H9 (cell line): ENCODE measurements at regions not wholly inside any gene's neighbourhood (a gene's known extent, or its start where the extent isn't known, plus 50 kb on each side); places are given as distances from the start of the nearest gene placed in this dataset.

ENCODE experiments used
- DNase-seq: peaks from one replicate; pipeline ENCODE4 v3.0.0-alpha.2; 2017
- H2AFZ ChIP-seq: one replicate; pipeline ENCODE4 v1.6.1; 2013; ENCODE audit warnings: mild to moderate bottlenecking, low read length, control low read depth, moderate library complexity
- H2AK5ac ChIP-seq: 2 replicates; pipeline ENCODE4 v1.6.1; 2013; ENCODE audit warnings: low read length, control low read depth, mixed read lengths; ENCODE audit not compliant: insufficient read length
- H2BK120ac ChIP-seq: one replicate; pipeline ENCODE4 v1.6.1; 2013; ENCODE audit warnings: low read depth, mild to moderate bottlenecking, low read length, control low read depth, inconsistent platforms; ENCODE audit not compliant: poor library complexity, severe bottlenecking
- H2BK12ac ChIP-seq: 2 replicates; pipeline ENCODE4 v1.6.1; 2013; ENCODE audit warnings: low read length, control low read depth, mixed read lengths, low read depth; ENCODE audit not compliant: insufficient read length
- H2BK15ac ChIP-seq: 2 replicates; pipeline ENCODE4 v1.6.1; 2013; ENCODE audit warnings: low read depth, low read length, control low read depth
- H2BK20ac ChIP-seq: one replicate; pipeline ENCODE4 v1.6.1; 2013; ENCODE audit warnings: low read depth, mild to moderate bottlenecking, low read length, control low read depth, inconsistent platforms; ENCODE audit not compliant: poor library complexity, severe bottlenecking
- H2BK5ac ChIP-seq: 2 replicates; pipeline ENCODE4 v1.6.1; 2013; ENCODE audit warnings: low read length, control low read depth, mixed read lengths; ENCODE audit not compliant: insufficient read length
- H3K14ac ChIP-seq: 2 replicates; pipeline ENCODE4 v1.6.1; 2013; ENCODE audit warnings: low read length, control low read depth; ENCODE audit not compliant: insufficient read depth
- H3K18ac ChIP-seq: 2 replicates; pipeline ENCODE4 v1.6.1; 2013; ENCODE audit warnings: low read depth, mild to moderate bottlenecking, mixed read lengths, low read length, control low read depth; ENCODE audit not compliant: insufficient read length
- H3K23ac ChIP-seq: 2 replicates; pipeline ENCODE4 v1.6.1; 2013; ENCODE audit warnings: low read length, control low read depth, mixed read lengths, low read depth; ENCODE audit not compliant: insufficient read length
- H3K23me2 ChIP-seq: 2 replicates; pipeline ENCODE4 v1.6.1; 2013; ENCODE audit warnings: low read depth, mild to moderate bottlenecking, mixed read lengths, low read length, control low read depth; ENCODE audit not compliant: insufficient read length, poor library complexity, severe bottlenecking
- H3K27ac ChIP-seq: 2 replicates; pipeline ENCODE4 v1.5.1; 2013; ENCODE audit warnings: low read length, control low read depth, mixed read lengths, low read depth; ENCODE audit not compliant: insufficient read length
- H3K27me3 ChIP-seq: 2 replicates; pipeline ENCODE4 v1.6.1; 2013; ENCODE audit warnings: low read length, control low read depth, inconsistent platforms; ENCODE audit not compliant: insufficient read depth
- H3K4ac ChIP-seq: 2 replicates; pipeline ENCODE4 v1.6.1; 2013; ENCODE audit warnings: low read depth, mild to moderate bottlenecking, control low read depth, inconsistent platforms, low read length, moderate library complexity
- H3K4me1 ChIP-seq: 2 replicates; pipeline ENCODE4 v1.6.1; 2013; ENCODE audit warnings: low read length, control low read depth, inconsistent platforms; ENCODE audit not compliant: insufficient read depth
- H3K4me2 ChIP-seq: 2 replicates; pipeline ENCODE4 v1.6.1; 2013; ENCODE audit warnings: low read length, control low read depth, mixed read lengths; ENCODE audit not compliant: insufficient read length, insufficient read depth
- H3K56ac ChIP-seq: 2 replicates; pipeline ENCODE4 v1.6.1; 2013; ENCODE audit warnings: low read depth, mild to moderate bottlenecking, mixed read lengths, low read length, control low read depth; ENCODE audit not compliant: insufficient read length
- H3K79me1 ChIP-seq: 2 replicates; pipeline ENCODE4 v1.6.1; 2013; ENCODE audit warnings: low read depth, mild to moderate bottlenecking, moderate library complexity, low read length, control low read depth, inconsistent platforms; ENCODE audit not compliant: insufficient read depth, poor library complexity, severe bottlenecking
- H3K79me2 ChIP-seq: 2 replicates; pipeline ENCODE4 v1.6.1; 2013; ENCODE audit warnings: low read length, control low read depth, inconsistent platforms; ENCODE audit not compliant: insufficient read depth
- H3K9ac ChIP-seq: 2 replicates; pipeline ENCODE4 v1.6.1; 2013; ENCODE audit warnings: low read length, control low read depth, mixed read lengths; ENCODE audit not compliant: insufficient read length; ENCODE audit errors: extremely low read depth
- H3K9me3 ChIP-seq: one replicate; pipeline ENCODE4 v1.6.1; 2013; ENCODE audit warnings: low read depth, low read length, inconsistent platforms; ENCODE audit not compliant: control insufficient read depth
- H3T11ph ChIP-seq: one replicate; pipeline ENCODE4 v1.6.1; 2013; ENCODE audit warnings: mild to moderate bottlenecking, low read length, control low read depth, inconsistent platforms
- H4K20me1 ChIP-seq: one replicate; pipeline ENCODE4 v1.6.1; 2013; ENCODE audit not compliant: control insufficient read depth, insufficient read length, insufficient read depth
- H4K5ac ChIP-seq: 2 replicates; pipeline ENCODE4 v1.6.1; 2013; ENCODE audit warnings: low read depth, mild to moderate bottlenecking, mixed read lengths, low read length, control low read depth; ENCODE audit not compliant: insufficient read length
- H4K8ac ChIP-seq: replicated peaks from 2 replicates; pipeline ENCODE4 v1.6.1; 2013; ENCODE audit warnings: low read length, control low read depth, mixed read lengths, low read depth; ENCODE audit not compliant: insufficient read length
- H4K91ac ChIP-seq: 2 replicates; pipeline ENCODE4 v1.6.1; 2013; ENCODE audit warnings: low read depth, mild to moderate bottlenecking, moderate library complexity, mixed read lengths, low read length, control low read depth; ENCODE audit not compliant: insufficient read length
- H3K27ac Mint-ChIP-seq, 3 experiments: 2 replicates in 2 of 3; 3 replicates in 1 of 3; pipeline ENCODE4 v1.8.0; 2020 to 2021; ENCODE audit warnings: mixed read lengths in 3 of 3, mild to moderate bottlenecking in 1 of 3, moderate library complexity in 1 of 3
- H3K27me3 Mint-ChIP-seq: 2 replicates; pipeline ENCODE4 v1.8.0; 2021; ENCODE audit warnings: low read depth, mild to moderate bottlenecking, moderate library complexity, mixed read lengths
- H3K36me3 Mint-ChIP-seq, 3 experiments: 2 replicates in 2 of 3; 3 replicates in 1 of 3; pipeline ENCODE4 v1.8.0; 2020 to 2021; ENCODE audit warnings: low read depth in 3 of 3, mixed read lengths in 3 of 3; ENCODE audit not compliant: insufficient read depth in 1 of 3
- H3K4me1 Mint-ChIP-seq, 2 experiments: 2 replicates each; pipeline ENCODE4 v1.8.0; 2020; ENCODE audit warnings: mixed read lengths in 2 of 2
- H3K4me3 Mint-ChIP-seq, 2 experiments: 2 replicates in 1 of 2; 3 replicates in 1 of 2; pipeline ENCODE4 v1.8.0; 2020 to 2021; ENCODE audit warnings: mild to moderate bottlenecking in 2 of 2, mixed read lengths in 2 of 2, moderate library complexity in 1 of 2
- H3K9me3 Mint-ChIP-seq, 2 experiments: 2 replicates in 1 of 2; 3 replicates in 1 of 2; pipeline ENCODE4 v1.8.0; 2020; ENCODE audit warnings: mild to moderate bottlenecking in 2 of 2, mixed read lengths in 2 of 2, moderate library complexity in 1 of 2
- WGBS: extraction: QIAGEN DNeasy Blood & Tissue Kit; methylation state at CpG from one replicate; pipeline ENCODE4 v1.1.7; 2013; ENCODE audit warnings: missing lambda C conversion rate, low lambda C conversion rate, mixed read lengths; ENCODE audit not compliant: insufficient read length; ENCODE audit errors: extremely low coverage; 5-methylcytosine and 5-hydroxymethylcytosine counted together
- TF ChIP-seq, protein P1 (sequence below): fragments of 200-600 bp; sonication (generic); conservative IDR thresholded peaks from 3 replicates; pipeline ENCODE4 v1.8.0; 2021; ENCODE audit warnings: antibody characterized with exemption, mild to moderate bottlenecking

DNA sequence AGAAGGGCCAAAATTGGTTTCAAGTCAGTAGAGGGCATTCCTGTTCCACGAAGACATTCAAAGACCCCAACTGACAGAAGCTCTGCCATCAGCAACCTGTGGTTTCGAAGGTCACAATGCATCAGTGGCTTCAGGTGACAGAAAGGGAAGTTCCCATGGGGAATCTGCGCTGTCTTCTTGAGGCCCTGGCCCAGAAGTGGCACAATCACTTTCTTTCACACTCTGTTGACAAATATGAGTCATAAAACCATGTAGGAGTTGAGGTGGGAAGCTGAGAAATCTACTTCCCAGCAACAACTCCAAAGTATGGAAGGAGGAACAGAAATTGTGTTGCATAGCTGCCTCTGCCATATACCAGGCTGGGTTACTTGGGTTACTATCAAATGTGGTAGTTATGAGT is 621.1 kb upstream of the FANCL start:
- no peak overlapping the region for H2AFZ ChIP-seq
- H3K4me1 Mint-ChIP-seq = peaks cover 34 to 38% of the 10 kb centered on the region in 2 experiments
- H3K4me1 ChIP-seq = peaks cover 12% of the 10 kb centered on the region; the same call in 1 of the 2 replicates
- H3K14ac ChIP-seq = no peak overlapping the region
- H3K27me3 ChIP-seq = no peaks in the 10 kb centered on the region
- no peaks in the 10 kb centered on the region for H4K20me1 ChIP-seq
- WGBS = no CpG with 5 or more reads among the region's 3 CpGs
- no peaks in the 10 kb centered on the region for H3K79me1 ChIP-seq
- no peak overlapping the region for H3T11ph ChIP-seq
- H3K36me3 Mint-ChIP-seq = no peaks in the 10 kb centered on the region
- H3K18ac ChIP-seq = no peak overlapping the region
- H3K27ac Mint-ChIP-seq = no peak overlapping the region
- H2BK120ac ChIP-seq = no peak overlapping the region
- H3K79me2 ChIP-seq = no peaks in the 10 kb centered on the region
- no peak overlapping the region for H4K91ac ChIP-seq
- DNase-seq = no peak
- H2BK15ac ChIP-seq = no peak overlapping the region
- TF ChIP-seq, protein P1, sequence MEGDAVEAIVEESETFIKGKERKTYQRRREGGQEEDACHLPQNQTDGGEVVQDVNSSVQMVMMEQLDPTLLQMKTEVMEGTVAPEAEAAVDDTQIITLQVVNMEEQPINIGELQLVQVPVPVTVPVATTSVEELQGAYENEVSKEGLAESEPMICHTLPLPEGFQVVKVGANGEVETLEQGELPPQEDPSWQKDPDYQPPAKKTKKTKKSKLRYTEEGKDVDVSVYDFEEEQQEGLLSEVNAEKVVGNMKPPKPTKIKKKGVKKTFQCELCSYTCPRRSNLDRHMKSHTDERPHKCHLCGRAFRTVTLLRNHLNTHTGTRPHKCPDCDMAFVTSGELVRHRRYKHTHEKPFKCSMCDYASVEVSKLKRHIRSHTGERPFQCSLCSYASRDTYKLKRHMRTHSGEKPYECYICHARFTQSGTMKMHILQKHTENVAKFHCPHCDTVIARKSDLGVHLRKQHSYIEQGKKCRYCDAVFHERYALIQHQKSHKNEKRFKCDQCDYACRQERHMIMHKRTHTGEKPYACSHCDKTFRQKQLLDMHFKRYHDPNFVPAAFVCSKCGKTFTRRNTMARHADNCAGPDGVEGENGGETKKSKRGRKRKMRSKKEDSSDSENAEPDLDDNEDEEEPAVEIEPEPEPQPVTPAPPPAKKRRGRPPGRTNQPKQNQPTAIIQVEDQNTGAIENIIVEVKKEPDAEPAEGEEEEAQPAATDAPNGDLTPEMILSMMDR = no peak
- no peaks in the 10 kb centered on the region for H3K23me2 ChIP-seq
- H3K23ac ChIP-seq = no peak overlapping the region
- H2BK20ac ChIP-seq = no peak overlapping the region
- H4K5ac ChIP-seq = no peak overlapping the region
- H3K9me3 Mint-ChIP-seq = no peaks in the 10 kb centered on the region
- no peak overlapping the region for H4K8ac ChIP-seq
- no peaks in the 10 kb centered on the region for H3K9me3 ChIP-seq
- H3K4ac ChIP-seq = no peak overlapping the region
- H2BK12ac ChIP-seq = no peak overlapping the region
- H3K4me2 ChIP-seq = no peak overlapping the region
- no peak overlapping the region for H2AK5ac ChIP-seq
- no peak overlapping the region for H3K9ac ChIP-seq
- peaks cover 20% of the 10 kb centered on the region for H3K27me3 Mint-ChIP-seq
- no peak overlapping the region for H3K27ac ChIP-seq
- no peak overlapping the region for H3K56ac ChIP-seq
- H2BK5ac ChIP-seq = no peak overlapping the region
- H3K4me3 Mint-ChIP-seq = no peak overlapping the region
